ENCODE measurements at regions not wholly inside any gene's neighbourhood (a gene's known extent, or its start where the extent isn't known, plus 50 kb on each side); places are given as distances from the start of the nearest gene placed in this dataset.

GRCh38 chr2:122755281-122755780 is 999.9 kb downstream of the TSN start:
- Histone ChIP-seq H3K27ac (ENCODE audit: low read depth, low read length) (no peak overlapping the region), H3K4me3 (ENCODE audit: insufficient read depth, low read depth, low read length) (no peak overlapping the region), H3K4me1 (ENCODE audit: insufficient read depth, low read length) (no peaks in the 10 kb centered on the region), H3K27me3 (ENCODE audit: insufficient read depth, low read length) (no peaks in the 10 kb centered on the region), H3K79me2 (ENCODE audit: insufficient read depth, low read length) (no peaks in the 10 kb centered on the region), H3K9me3 (ENCODE audit: insufficient read depth, low read depth, low read length) (no peaks in the 10 kb centered on the region), H4K20me1 (ENCODE audit: insufficient read depth, low read length) (no peaks in the 10 kb centered on the region), H3K36me3 (ENCODE audit: insufficient read depth, low read length) (no peaks in the 10 kb centered on the region), H3K4me2 (ENCODE audit: low read length) (no peak overlapping the region), H2AFZ (ENCODE audit: low read depth, low read length) (no peak overlapping the region), H3K9ac (ENCODE audit: low read length) (no peak overlapping the region)
- Mint-ChIP-seq H3K36me3 (ENCODE audit: low read depth, unreplicated experiment) (no peaks in the 10 kb centered on the region), H3K9me3 (ENCODE audit: unreplicated experiment) (no peaks in the 10 kb centered on the region), H3K4me3 (ENCODE audit: unreplicated experiment) (no peak overlapping the region), H3K27me3 (ENCODE audit: low read depth, unreplicated experiment) (no peaks in the 10 kb centered on the region), H3K27ac (ENCODE audit: unreplicated experiment) (no peak overlapping the region), H3K4me1 (ENCODE audit: low read depth, unreplicated experiment) (peaks cover 10% of the 10 kb centered on the region)
- no peak for FAIRE-seq
- TF ChIP-seq EZH2 (IDR thresholded peaks at IDR 0.05; ENCODE audit: insufficient read depth, low read length): no peak
- TF ChIP-seq CTCF (IDR thresholded peaks at IDR 0.05; ENCODE audit: insufficient read depth, low read depth, low read length): no peak
- no peak for DNase-seq (ENCODE audit: low read depth)

DNA sequence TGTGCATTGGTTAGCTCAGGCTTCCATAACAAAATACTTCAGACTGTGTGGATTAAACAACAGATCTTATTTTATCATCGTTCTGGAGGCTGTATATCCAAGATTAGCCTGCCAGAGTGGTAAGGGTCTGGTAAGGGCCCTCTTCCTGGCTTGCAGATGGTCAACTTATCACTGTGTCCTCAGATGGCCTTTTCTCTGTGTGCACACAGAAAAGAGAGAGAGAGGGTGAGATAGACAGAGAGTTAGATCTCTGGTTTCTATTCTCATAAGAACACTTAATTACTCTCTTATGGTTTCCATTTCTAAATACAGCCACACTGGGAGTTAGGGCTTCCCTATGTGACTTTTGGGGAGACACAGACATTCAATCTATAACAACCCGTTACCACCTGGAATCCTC is 1003.5 kb downstream of the TSN start:
- H3K27ac ChIP-seq (ENCODE audit: low read depth, low read length): no peak overlapping the region
- no peak for FAIRE-seq
- H3K9me3 ChIP-seq (ENCODE audit: insufficient read depth, low read depth, low read length): no peaks in the 10 kb centered on the region

More for the DNA sequence above, 1003.5 kb downstream of the TSN start:
- Histone ChIP-seq H3K36me3 (ENCODE audit: insufficient read depth, low read length) (no peaks in the 10 kb centered on the region), H3K27me3 (ENCODE audit: insufficient read depth, low read length) (no peaks in the 10 kb centered on the region), H3K4me1 (ENCODE audit: insufficient read depth, low read length) (no peaks in the 10 kb centered on the region), H3K79me2 (ENCODE audit: insufficient read depth, low read length) (no peaks in the 10 kb centered on the region), H3K9ac (ENCODE audit: low read length) (no peak overlapping the region), H4K20me1 (ENCODE audit: insufficient read depth, low read length) (no peaks in the 10 kb centered on the region), H3K4me2 (ENCODE audit: low read length) (no peak overlapping the region), H2AFZ (ENCODE audit: low read depth, low read length) (no peak overlapping the region), H3K4me3 (ENCODE audit: insufficient read depth, low read depth, low read length) (no peak overlapping the region)
- TF ChIP-seq EZH2 (IDR thresholded peaks at IDR 0.05; ENCODE audit: insufficient read depth, low read length): no peak
- TF ChIP-seq CTCF (IDR thresholded peaks at IDR 0.05; ENCODE audit: insufficient read depth, low read depth, low read length): no peak
- peaks cover 9% of the 10 kb centered on the region for H3K4me1 Mint-ChIP-seq (ENCODE audit: low read depth, unreplicated experiment)
- H3K27ac Mint-ChIP-seq (ENCODE audit: unreplicated experiment): no peak overlapping the region
- DNase-seq (ENCODE audit: low read depth): no peak
- no peaks in the 10 kb centered on the region for H3K27me3 Mint-ChIP-seq (ENCODE audit: low read depth, unreplicated experiment)
- H3K9me3 Mint-ChIP-seq (ENCODE audit: unreplicated experiment): no peaks in the 10 kb centered on the region
- no peaks in the 10 kb centered on the region for H3K36me3 Mint-ChIP-seq (ENCODE audit: low read depth, unreplicated experiment)
- no peak overlapping the region for H3K4me3 Mint-ChIP-seq (ENCODE audit: unreplicated experiment)
